IPS-15b (cell line): ENCODE measurements at regions not wholly inside any gene's neighbourhood (a gene's known extent, or its start where the extent isn't known, plus 50 kb on each side); places are given as distances from the start of the nearest gene placed in this dataset.

ENCODE experiments used
- H3K27me3 ChIP-seq: one replicate; pipeline ENCODE4 v1.6.1; 2013; ENCODE audit warnings: low read length; ENCODE audit not compliant: control insufficient read depth, insufficient read depth
- H3K36me3 ChIP-seq: one replicate; pipeline ENCODE4 v1.6.1; 2013; ENCODE audit warnings: low read length; ENCODE audit not compliant: control insufficient read depth, insufficient read depth
- H3K4me1 ChIP-seq: one replicate; pipeline ENCODE4 v1.6.1; 2013; ENCODE audit warnings: mild to moderate bottlenecking, low read length; ENCODE audit not compliant: control insufficient read depth, insufficient read depth
- H3K4me3 ChIP-seq: one replicate; pipeline ENCODE4 v1.5.1; 2013; ENCODE audit warnings: low read depth, low read length
- H3K9ac ChIP-seq: one replicate; pipeline ENCODE4 v1.6.1; 2013; ENCODE audit warnings: low read depth, mild to moderate bottlenecking, low read length
- H3K9me3 ChIP-seq: one replicate; pipeline ENCODE4 v1.6.1; 2013; ENCODE audit warnings: mild to moderate bottlenecking, low read length; ENCODE audit not compliant: control insufficient read depth, insufficient read depth

DNA sequence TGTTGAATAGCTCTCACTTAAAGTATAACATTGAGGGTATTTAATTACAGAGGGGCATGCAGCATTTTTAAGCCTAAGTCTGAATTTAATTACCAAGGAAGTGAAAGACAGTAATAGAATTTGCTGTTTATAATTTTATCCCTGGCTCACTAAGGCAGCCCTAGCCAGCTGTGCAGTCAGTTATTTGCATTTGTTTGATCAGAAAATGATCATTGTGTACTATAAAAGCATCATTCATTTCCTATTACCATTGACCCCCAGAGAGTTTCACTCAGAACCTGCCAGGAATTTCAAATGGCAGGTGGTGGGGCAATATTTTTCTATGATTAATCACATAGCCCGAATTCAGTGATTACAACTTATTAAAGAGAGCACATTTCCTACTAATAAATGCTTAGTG, 277.1 kb upstream of the KAZN start:
- no peak overlapping the region for H3K4me3 ChIP-seq
- no peak overlapping the region for H3K9ac ChIP-seq
- H3K36me3 ChIP-seq = no peaks in the 10 kb centered on the region
- peaks cover 9% of the 10 kb centered on the region for H3K4me1 ChIP-seq
- no peaks in the 10 kb centered on the region for H3K9me3 ChIP-seq
- H3K27me3 ChIP-seq = no peaks in the 10 kb centered on the region

DNA sequence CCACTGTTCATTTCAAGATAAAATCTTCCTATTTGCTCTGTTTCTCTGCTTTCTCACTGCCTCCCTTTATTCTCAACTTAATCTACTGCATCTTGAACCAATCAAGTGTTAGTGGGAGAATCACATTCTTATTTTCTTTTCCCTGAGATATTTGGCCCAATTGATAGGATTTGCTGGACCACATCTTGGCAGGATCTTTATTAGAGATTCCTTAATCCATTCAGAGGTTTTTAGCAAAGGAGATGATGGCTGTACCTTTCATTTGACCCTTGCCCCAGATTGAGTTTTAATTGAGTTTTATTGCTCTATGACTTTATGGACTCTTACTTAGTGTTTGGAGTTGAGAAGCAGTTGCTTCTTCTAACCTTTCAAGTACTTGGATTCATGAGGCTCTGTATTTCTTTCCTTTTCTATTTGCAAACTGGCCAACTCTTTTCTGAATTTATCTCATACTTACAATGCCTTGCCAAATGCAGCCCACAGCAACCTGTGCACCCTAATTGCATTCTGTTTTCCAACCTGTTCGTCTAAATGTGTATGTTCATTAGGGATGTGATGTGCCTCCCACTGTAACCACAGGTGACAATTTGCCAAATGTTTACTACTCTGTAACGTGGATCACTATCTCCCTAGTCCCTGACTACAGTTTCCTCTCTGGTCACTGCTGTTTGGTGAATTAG, 274.8 kb upstream of the KAZN start:
- Histone ChIP-seq H3K9me3 (no peaks in the 10 kb centered on the region), H3K36me3 (no peaks in the 10 kb centered on the region), H3K27me3 (no peaks in the 10 kb centered on the region), H3K4me1 (peaks cover 9% of the 10 kb centered on the region), H3K4me3 (no peak overlapping the region), H3K9ac (no peak overlapping the region)

DNA sequence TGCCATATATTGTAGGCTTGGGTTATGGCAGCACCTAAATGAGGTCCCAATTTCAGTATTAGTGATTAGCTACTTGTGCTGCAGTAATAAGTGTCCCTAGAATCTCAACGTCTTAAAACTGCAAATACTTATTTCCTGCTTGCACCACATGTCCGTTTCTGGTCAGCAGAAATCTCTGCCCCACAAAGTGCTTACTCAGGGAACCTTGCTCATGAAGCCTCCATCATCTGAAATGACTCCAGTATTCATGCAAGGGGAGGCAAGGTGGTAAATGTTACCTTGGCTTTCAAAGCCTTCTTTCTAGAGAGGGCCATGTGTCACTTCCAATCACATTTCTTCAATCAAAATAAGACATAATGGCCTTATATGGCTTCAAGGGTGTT, 274.2 kb upstream of the KAZN start:
- no peak overlapping the region for H3K9ac ChIP-seq
- no peaks in the 10 kb centered on the region for H3K36me3 ChIP-seq
- no peak overlapping the region for H3K4me3 ChIP-seq
- H3K4me1 ChIP-seq = peaks cover 9% of the 10 kb centered on the region
- H3K27me3 ChIP-seq = no peaks in the 10 kb centered on the region
- H3K9me3 ChIP-seq = no peaks in the 10 kb centered on the region

DNA sequence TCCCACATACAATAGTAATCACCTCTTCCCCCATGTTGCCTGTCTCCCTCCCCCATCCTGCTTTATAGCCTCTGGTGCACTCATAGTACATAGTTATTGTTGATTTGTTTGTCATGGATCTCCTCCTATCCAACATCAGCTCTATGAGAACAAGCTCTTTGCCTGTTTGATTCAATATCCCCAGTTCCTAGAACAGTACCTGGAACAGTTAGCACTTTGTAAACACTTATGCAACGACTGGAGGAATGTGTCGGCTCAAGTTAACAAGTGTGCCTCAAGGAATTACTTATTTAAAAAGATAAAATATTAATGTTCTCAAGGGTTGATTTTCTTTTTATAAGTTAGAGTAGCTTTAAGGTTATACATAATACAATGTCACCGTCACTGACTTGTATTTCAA, 271.6 kb upstream of the KAZN start:
- no peaks in the 10 kb centered on the region for H3K27me3 ChIP-seq
- H3K4me3 ChIP-seq = no peak overlapping the region
- H3K36me3 ChIP-seq = no peaks in the 10 kb centered on the region
- no peaks in the 10 kb centered on the region for H3K9me3 ChIP-seq
- no peak overlapping the region for H3K9ac ChIP-seq
- no peaks in the 10 kb centered on the region for H3K4me1 ChIP-seq

DNA sequence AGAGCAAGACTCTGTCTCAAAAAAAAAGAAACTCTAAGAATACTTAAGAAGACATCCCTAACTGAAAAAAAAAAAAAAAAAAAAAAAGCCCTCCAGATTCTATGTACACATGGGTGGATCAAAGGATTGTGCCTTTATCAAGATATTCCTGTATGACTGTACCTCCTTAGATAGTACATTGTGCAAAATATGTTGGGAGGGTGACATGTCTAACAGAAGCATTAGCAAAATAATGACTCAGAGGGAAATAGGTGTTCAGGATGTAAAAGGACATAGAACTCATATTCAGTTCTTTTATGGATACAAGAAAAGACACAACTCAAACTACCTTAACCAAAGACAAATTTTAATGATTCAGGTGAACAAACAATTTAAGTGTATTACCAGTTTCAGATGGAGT, 269.8 kb upstream of the KAZN start:
- H3K27me3 ChIP-seq = no peaks in the 10 kb centered on the region
- H3K9me3 ChIP-seq = no peaks in the 10 kb centered on the region
- no peak overlapping the region for H3K9ac ChIP-seq
- no peak overlapping the region for H3K4me3 ChIP-seq
- H3K36me3 ChIP-seq = no peaks in the 10 kb centered on the region
- H3K4me1 ChIP-seq = no peaks in the 10 kb centered on the region

DNA sequence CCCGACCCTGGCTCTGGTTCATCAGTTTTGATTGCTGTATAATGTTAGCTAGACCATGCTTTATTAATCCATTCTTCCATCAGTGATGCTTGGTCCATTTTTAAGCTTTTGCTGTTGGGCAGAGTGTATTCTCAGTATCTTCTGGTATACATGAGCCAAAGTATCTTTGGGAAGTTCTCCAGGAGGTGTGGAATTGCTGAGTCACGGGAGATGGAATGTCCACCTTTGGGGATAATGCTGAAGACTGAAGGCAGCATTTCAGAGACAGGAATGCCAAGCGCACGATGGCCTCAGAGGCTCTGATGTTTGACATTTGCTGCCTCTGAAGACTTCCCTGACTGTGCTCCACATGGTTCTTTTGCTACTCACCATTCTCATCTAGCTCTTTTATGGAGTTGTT, 266.3 kb upstream of the KAZN start:
- Histone ChIP-seq H3K36me3 (no peaks in the 10 kb centered on the region), H3K9me3 (no peaks in the 10 kb centered on the region), H3K9ac (no peak overlapping the region), H3K4me1 (no peaks in the 10 kb centered on the region), H3K27me3 (no peaks in the 10 kb centered on the region), H3K4me3 (no peak overlapping the region)

DNA sequence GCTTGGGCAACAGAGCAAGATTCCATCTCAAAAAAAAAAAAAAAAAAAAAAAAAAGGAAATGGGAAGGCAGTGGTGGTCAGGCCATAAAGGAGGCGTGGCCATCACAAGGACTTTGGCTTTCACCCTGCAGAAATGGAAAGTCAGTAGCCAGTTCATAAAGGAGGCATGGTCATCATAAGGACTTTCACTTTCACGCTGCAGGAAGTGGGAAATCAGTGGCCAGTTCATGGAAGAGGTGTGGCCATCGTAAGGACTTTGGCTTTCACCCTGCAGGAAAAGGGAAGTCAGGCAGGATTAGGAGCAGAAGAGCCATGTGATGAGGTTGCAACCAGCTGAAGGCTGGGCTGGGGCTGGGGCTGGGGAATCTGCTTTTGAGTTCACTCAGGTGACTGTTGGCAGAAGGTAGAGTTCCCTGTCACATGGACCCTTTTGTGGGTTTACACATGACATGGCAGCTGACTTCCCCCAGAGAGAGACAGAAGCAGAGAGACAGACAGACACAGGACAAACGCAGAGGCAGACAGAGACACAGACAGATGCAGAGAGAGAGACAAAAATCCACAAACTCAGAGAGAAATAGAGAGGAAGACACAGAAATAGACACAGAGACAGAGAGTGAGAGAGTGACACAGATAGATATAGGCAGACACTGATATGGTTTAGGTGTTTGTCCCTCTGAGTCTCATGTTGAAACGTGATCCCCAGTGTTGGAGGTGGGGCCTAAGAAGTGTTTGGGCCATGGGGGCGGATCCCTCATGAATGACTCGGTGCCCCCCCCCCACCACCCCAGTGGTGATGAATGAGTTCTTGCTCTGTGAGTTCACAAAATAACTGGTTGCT, 263.9 kb upstream of the KAZN start:
- Histone ChIP-seq H3K27me3 (no peaks in the 10 kb centered on the region), H3K4me1 (peaks cover 6% of the 10 kb centered on the region), H3K4me3 (no peak overlapping the region), H3K9me3 (no peaks in the 10 kb centered on the region), H3K36me3 (no peaks in the 10 kb centered on the region), H3K9ac (no peak overlapping the region)

DNA sequence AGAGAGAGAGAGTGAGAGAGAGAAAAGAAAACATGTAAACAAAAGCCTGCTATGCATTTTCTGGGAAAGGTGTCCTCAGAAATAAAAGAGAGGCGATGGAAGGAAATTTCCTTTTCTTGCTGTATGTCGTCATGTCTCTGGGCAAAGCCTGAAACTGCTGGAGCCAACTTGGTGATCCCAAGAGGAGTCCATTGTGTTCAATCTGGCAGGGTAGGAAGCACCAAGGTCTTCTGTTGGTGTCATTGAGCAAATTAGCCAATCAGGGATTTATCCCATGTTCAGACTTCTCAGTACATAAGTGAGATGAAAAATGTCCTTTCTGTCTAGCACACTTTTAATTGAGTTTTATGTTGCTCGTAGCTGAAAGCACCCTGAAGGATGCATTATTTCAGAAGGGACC, 260.0 kb upstream of the KAZN start:
- Histone ChIP-seq H3K9me3 (no peaks in the 10 kb centered on the region), H3K9ac (no peak overlapping the region), H3K4me3 (no peak overlapping the region), H3K36me3 (no peaks in the 10 kb centered on the region), H3K4me1 (peaks cover 10% of the 10 kb centered on the region), H3K27me3 (no peaks in the 10 kb centered on the region)

DNA sequence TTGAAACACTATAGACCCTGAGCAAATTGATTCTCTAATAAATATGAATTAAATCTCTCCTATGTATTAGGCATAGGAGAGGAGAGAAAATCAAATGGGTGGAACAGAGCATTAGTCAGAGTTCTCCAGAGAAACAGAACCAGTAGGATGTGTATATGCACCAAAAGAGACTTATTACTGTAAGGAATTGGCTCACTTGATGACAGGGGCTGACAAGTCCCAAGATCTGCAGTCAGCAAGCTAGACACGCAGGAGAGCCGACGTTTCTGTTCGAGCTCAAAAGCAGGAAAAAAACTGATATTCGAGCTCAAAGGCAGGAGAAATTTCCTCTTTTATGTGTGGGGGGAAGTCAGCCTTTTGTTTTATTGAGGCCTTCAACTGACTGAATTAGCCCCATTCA, 259.2 kb upstream of the KAZN start:
- Histone ChIP-seq H3K4me3 (no peak overlapping the region), H3K4me1 (peaks cover 10% of the 10 kb centered on the region), H3K9me3 (no peaks in the 10 kb centered on the region), H3K9ac (no peak overlapping the region), H3K36me3 (no peaks in the 10 kb centered on the region), H3K27me3 (no peaks in the 10 kb centered on the region)

DNA sequence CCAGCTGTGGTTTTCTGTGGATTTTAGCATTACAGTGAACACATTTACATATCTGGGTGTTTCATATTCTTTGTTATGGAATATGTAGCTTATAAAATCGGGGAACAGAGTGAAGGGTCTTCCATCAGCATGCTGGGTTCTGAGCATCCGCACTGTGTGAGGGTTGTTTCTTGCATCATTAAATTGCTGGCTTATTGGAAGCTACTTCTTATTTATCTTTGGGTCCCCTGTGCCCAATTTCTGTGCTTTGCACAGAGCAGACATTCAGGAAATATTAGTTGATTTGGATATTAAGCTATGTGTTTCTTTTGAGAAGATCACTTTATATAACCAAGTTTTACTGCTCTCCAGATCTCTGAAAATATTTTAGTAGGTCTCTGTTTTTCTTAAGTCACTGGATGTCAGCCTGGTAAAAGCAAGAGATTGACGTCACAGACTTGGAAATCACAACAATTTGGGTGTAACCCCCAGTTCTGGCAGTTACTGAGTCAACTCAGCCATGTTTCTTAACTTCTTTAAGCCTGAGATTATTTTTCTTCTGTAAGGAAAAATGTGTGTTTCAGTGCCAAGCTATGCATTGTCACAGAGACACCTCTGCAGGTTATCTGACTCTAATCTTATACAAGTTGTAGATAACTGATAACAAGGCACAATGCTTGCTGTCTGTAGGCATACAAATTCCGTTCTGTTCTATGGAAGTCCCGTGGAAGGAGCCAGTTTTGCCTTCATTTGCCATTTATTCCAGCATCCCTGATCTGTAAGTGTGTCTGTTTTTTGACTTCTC, 258.3 kb upstream of the KAZN start:
- Histone ChIP-seq H3K4me1 (peaks cover 10% of the 10 kb centered on the region), H3K9ac (no peak overlapping the region), H3K4me3 (no peak overlapping the region), H3K27me3 (no peaks in the 10 kb centered on the region), H3K36me3 (no peaks in the 10 kb centered on the region), H3K9me3 (no peaks in the 10 kb centered on the region)

DNA sequence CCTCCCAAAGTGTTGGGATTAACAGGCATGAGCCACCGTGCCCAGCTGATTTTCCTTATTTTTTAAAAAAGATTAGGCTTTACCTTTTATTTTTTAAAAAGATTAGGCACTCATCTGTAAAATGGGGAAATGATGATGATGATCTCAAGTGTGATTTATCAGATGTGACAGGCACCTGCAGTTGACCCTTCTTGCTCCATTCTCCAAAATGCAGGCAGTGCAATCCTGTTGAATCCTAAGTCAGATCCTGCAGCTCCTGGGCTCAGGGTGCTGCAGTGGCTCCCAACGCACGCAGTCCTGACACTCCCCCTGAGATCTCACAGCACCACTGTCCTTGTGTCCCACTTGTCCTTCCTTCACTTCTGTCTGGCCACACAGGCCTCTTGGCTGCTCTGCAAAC, 257.3 kb upstream of the KAZN start:
- H3K4me3 ChIP-seq = no peak overlapping the region
- no peak overlapping the region for H3K9ac ChIP-seq
- H3K9me3 ChIP-seq = no peaks in the 10 kb centered on the region
- H3K4me1 ChIP-seq = peaks cover 10% of the 10 kb centered on the region
- H3K36me3 ChIP-seq = no peaks in the 10 kb centered on the region
- H3K27me3 ChIP-seq = no peaks in the 10 kb centered on the region
